Bronchial epithelial cell (primary cell): ENCODE measurements at regions not wholly inside any gene's neighbourhood (a gene's known extent, or its start where the extent isn't known, plus 50 kb on each side); places are given as distances from the start of the nearest gene placed in this dataset.

Experiments used
- DNase-seq: peaks from one replicate; pipeline ENCODE4 v3.0.0-alpha.2; 2010; ENCODE audit warnings: low read depth
- FAIRE-seq: peaks from 2 replicates; lab custom pipeline; 2011; peaks lifted over from hg19 to GRCh38; lab: Jason Lieb, UNC
- H3K27me3 ChIP-seq: 2 replicates; pipeline ENCODE4 v1.5.1; 2011; ENCODE audit warnings: low read length; ENCODE audit not compliant: control insufficient read depth, insufficient read depth
- H3K36me3 ChIP-seq: 2 replicates; pipeline ENCODE4 v1.5.1; 2011; ENCODE audit warnings: low read length; ENCODE audit not compliant: control insufficient read depth, insufficient read depth
- H3K4me3 ChIP-seq: 2 replicates; pipeline ENCODE4 v1.5.1; 2011; ENCODE audit warnings: mild to moderate bottlenecking, low read depth, low read length, control low read depth
- CTCF ChIP-seq: IDR thresholded peaks from 2 replicates; pipeline ENCODE4 v1.5.1; 2011; ENCODE audit warnings: mild to moderate bottlenecking, moderate library complexity, low read length, control low read depth, inconsistent platforms; ENCODE audit not compliant: insufficient read depth, severe bottlenecking

- FAIRE-seq, result no peak
- no peak for TF ChIP-seq CTCF
Observed at GRCh38 chr5:51202161-51202560, 181.1 kb upstream of the ISL1 start.

GRCh38 chr5:51203598-51203997 is 179.7 kb upstream of the ISL1 start:
- Histone ChIP-seq H3K36me3 (no peaks in the 10 kb centered on the region), H3K27me3 (no peaks in the 10 kb centered on the region), H3K4me3 (no peak overlapping the region)
- TF ChIP-seq CTCF, result no peak
- DNase-seq, result no peak
- FAIRE-seq, result no peak

More at GRCh38 chr5:51202161-51202560, 181.1 kb upstream of the ISL1 start:
- Histone ChIP-seq H3K36me3 (no peaks in the 10 kb centered on the region), H3K27me3 (no peaks in the 10 kb centered on the region), H3K4me3 (no peak overlapping the region)
- DNase-seq, result peak; percentile 52

GRCh38 chr5:51208296-51208695 is 175.0 kb upstream of the ISL1 start:
- no peak for TF ChIP-seq CTCF
- Histone ChIP-seq H3K27me3 (no peaks in the 10 kb centered on the region), H3K4me3 (no peak overlapping the region), H3K36me3 (no peaks in the 10 kb centered on the region)
- FAIRE-seq (no peak), DNase-seq (no peak)

- no peaks in the 10 kb centered on the region for H3K36me3 ChIP-seq
- no peak for FAIRE-seq
- H3K27me3 ChIP-seq, result no peaks in the 10 kb centered on the region
- H3K4me3 ChIP-seq, result no peak overlapping the region
- TF ChIP-seq CTCF, result no peak
- DNase-seq, result no peak
Observed at GRCh38 chr5:51214746-51215145, 168.5 kb upstream of the ISL1 start.

GRCh38 chr5:51225789-51226742 is 157.2 kb upstream of the ISL1 start:
- H3K4me3 ChIP-seq, result no peak overlapping the region
- DNase-seq (peak; percentile 62), FAIRE-seq (peak; percentile 23)
- H3K36me3 ChIP-seq, result no peaks in the 10 kb centered on the region
- no peaks in the 10 kb centered on the region for H3K27me3 ChIP-seq
- no peak for TF ChIP-seq CTCF

- no peak for TF ChIP-seq CTCF
- H3K36me3 ChIP-seq, result no peaks in the 10 kb centered on the region
- H3K27me3 ChIP-seq, result no peaks in the 10 kb centered on the region
- no peak overlapping the region for H3K4me3 ChIP-seq
- DNase-seq (no peak), FAIRE-seq (no peak)
Observed at GRCh38 chr5:51227963-51228470, 155.2 kb upstream of the ISL1 start.
